Omental fat pad (tissue), 3 donors: ENCODE measurements at regions not wholly inside any gene's neighbourhood (a gene's known extent, or its start where the extent isn't known, plus 50 kb on each side); places are given as distances from the start of the nearest gene placed in this dataset.

Experiments used
- ATAC-seq: fragments of 150-250 bp; one replicate; pipeline ENCODE4 v1.9.1; 2016; ENCODE audit warnings: mild to moderate bottlenecking, moderate library complexity; ENCODE audit not compliant: low FRiP score
- DNase-seq: peaks from one replicate; pipeline ENCODE4 v3.0.0-alpha.2; 2019; ENCODE audit warnings: low spot score
- CTCF ChIP-seq, 3 donors: fragments of 450-650 bp; IDR thresholded peaks; one replicate each; pipeline ENCODE4 v1.5.1; 2016 to 2017; ENCODE audit warnings: antibody characterized with exemption in 3 of 3, mild to moderate bottlenecking in 3 of 3, moderate library complexity in 2 of 3

- ATAC-seq (no peak), DNase-seq (no peak)
- no peak for TF ChIP-seq CTCF (IDR thresholded peaks at IDR 0.05)
Observed at GRCh38 chr3:13192471-13193213, 119.4 kb upstream of the IQSEC1 start.

GRCh38 chr3:13191016-13191415 lies 117.8 kb upstream of the IQSEC1 start:
- no peak for TF ChIP-seq CTCF (IDR thresholded peaks at IDR 0.05)
- ATAC-seq (no peak), DNase-seq (no peak)

GRCh38 chr3:13190378-13190765 lies 117.1 kb upstream of the IQSEC1 start:
- DNase-seq, result no peak
- no peak for TF ChIP-seq CTCF (IDR thresholded peaks at IDR 0.05)
- no peak for ATAC-seq

- DNase-seq (no peak), ATAC-seq (no peak)
- no peak for TF ChIP-seq CTCF (IDR thresholded peaks at IDR 0.05)
Observed at GRCh38 chr3:13189639-13190377, 116.6 kb upstream of the IQSEC1 start.

- ATAC-seq (no peak), DNase-seq (no peak)
- no peak for TF ChIP-seq CTCF (IDR thresholded peaks at IDR 0.05)
Observed at GRCh38 chr3:13188975-13189374, 115.7 kb upstream of the IQSEC1 start.

GRCh38 chr3:13188181-13188779 lies 115.1 kb upstream of the IQSEC1 start:
- DNase-seq (no peak), ATAC-seq (no peak)
- no peak for TF ChIP-seq CTCF (IDR thresholded peaks at IDR 0.05)
